ENCODE measurements at regions not wholly inside any gene's neighbourhood (a gene's known extent, or its start where the extent isn't known, plus 50 kb on each side); places are given as distances from the start of the nearest gene placed in this dataset.

GRCh38 chr1:88219521-88219920 is 464.6 kb upstream of the PKN2 start:
- Histone ChIP-seq H3K4me1 (ENCODE audit: control insufficient read depth, insufficient read depth, low read length) (no peaks in the 10 kb centered on the region), H3K9me3 (replicated peaks; ENCODE audit: control insufficient read depth, insufficient read depth, low read length) (no peaks in the 10 kb centered on the region), H3K9ac (ENCODE audit: control insufficient read depth, insufficient read depth, low read length) (no peak overlapping the region), H3K4me2 (ENCODE audit: control insufficient read depth, insufficient read depth) (no peak overlapping the region), H3K4me3 (no peak overlapping the region), H4K20me1 (ENCODE audit: control insufficient read depth, insufficient read depth) (no peaks in the 10 kb centered on the region), H3K27ac (ENCODE audit: control insufficient read depth, insufficient read depth) (no peak overlapping the region), H2AFZ (ENCODE audit: control insufficient read depth, low read depth, low read length) (no peak overlapping the region), H3K27me3 (replicated peaks in 1 of 2; ENCODE audit: control insufficient read depth in 2 of 2, insufficient read depth in 2 of 2, low read length in 1 of 2) (no peaks in the 10 kb centered on the region; a peak in 1 of 4 replicates), H3K36me3 (ENCODE audit: control insufficient read depth in 2 of 2, insufficient read depth in 2 of 2, low read length in 1 of 2) (no peaks in the 10 kb centered on the region), H3K79me2 (ENCODE audit: control insufficient read depth, insufficient read depth, low read length) (no peaks in the 10 kb centered on the region)
- POLR2A ChIA-PET = no interaction called here
- in situ Hi-C loops (cut with MboI) (no loop called here), intact Hi-C loops (cut with micrococcal nuclease; ENCODE audit: unreplicated experiment) (no loop called here)
- SMC1A ChIA-PET (ENCODE audit: uncharacterized antibody, unreplicated experiment) = no interaction called here
- CTCF ChIA-PET = interaction anchor here (1.2 kb wide), 1 partner anchor 39 kb away, joined by 5 read pairs; no protein-coding TSS in a partner anchor
- TF ChIP-seq LARP7 (IDR thresholded peaks at IDR 0.05) (no peak), NRF1 (conservative IDR thresholded peaks at IDR 0.05; ENCODE audit: low read depth, low read length) (no peak), ZNF217 (IDR thresholded peaks at IDR 0.05) (no peak), E2F8 (IDR thresholded peaks at IDR 0.05; ENCODE audit: low read depth, partially characterized antibody) (no peak), MYB (IDR thresholded peaks at IDR 0.05; ENCODE audit: borderline replicate concordance, low read depth, low read length) (no peak), NR2C2 (IDR thresholded peaks at IDR 0.05; ENCODE audit: borderline replicate concordance, control insufficient read depth, insufficient read length, low read depth) (no peak), RFX5 (IDR thresholded peaks at IDR 0.05; ENCODE audit: low read depth, low read length) (no peak), ZBTB11 (CRISPR knock-in tag; IDR thresholded peaks at IDR 0.05) (no peak), POLR2AphosphoS5 (IDR thresholded peaks at IDR 0.05; ENCODE audit: low read length) (no peak), TBL1XR1 (IDR thresholded peaks at IDR 0.05; ENCODE audit: low read depth, low read length) (no peak), FOXM1 (IDR thresholded peaks at IDR 0.05; ENCODE audit: low read depth, low read length) (no peak), GATAD2B (conservative IDR thresholded peaks at IDR 0.05; ENCODE audit: low read depth) (no peak), MTA3 (IDR thresholded peaks at IDR 0.05; ENCODE audit: borderline replicate concordance, low read length) (no peak), RELA (IDR thresholded peaks at IDR 0.05; ENCODE audit: borderline replicate concordance, partially characterized antibody) (no peak), ZNF207 (IDR thresholded peaks at IDR 0.05; ENCODE audit: borderline replicate concordance) (no peak), RCOR1 (conservative IDR thresholded peaks at IDR 0.05; ENCODE audit: low read depth, low read length) (no peak), YY1 (IDR thresholded peaks at IDR 0.05; ENCODE audit: low read depth, low read length) (no peak), SP1 (IDR thresholded peaks at IDR 0.05; ENCODE audit: low read depth, low read length) (no peak)
- no TSS peak for BruUV-seq (replicated peaks)
- DNase-seq (ENCODE audit: low read depth, low spot score) (no peak), FAIRE-seq (no peak), ATAC-seq (no peak)
- RAD21 ChIA-PET (ENCODE audit: unreplicated experiment) = no interaction called here
- 8% methylated on average over 3 of the region's 3 CpGs for WGBS (ENCODE audit: insufficient coverage, insufficient replicate concordance, low lambda C conversion rate, missing lambda C conversion rate)

Measured in GM12878 (cell line).